ENCODE measurements at regions not wholly inside any gene's neighbourhood (a gene's known extent, or its start where the extent isn't known, plus 50 kb on each side); places are given as distances from the start of the nearest gene placed in this dataset.

GRCh38 chr10:62460393-62460792 is 86.2 kb downstream of the ZNF365 start:
- TF ChIP-seq, protein P1, sequence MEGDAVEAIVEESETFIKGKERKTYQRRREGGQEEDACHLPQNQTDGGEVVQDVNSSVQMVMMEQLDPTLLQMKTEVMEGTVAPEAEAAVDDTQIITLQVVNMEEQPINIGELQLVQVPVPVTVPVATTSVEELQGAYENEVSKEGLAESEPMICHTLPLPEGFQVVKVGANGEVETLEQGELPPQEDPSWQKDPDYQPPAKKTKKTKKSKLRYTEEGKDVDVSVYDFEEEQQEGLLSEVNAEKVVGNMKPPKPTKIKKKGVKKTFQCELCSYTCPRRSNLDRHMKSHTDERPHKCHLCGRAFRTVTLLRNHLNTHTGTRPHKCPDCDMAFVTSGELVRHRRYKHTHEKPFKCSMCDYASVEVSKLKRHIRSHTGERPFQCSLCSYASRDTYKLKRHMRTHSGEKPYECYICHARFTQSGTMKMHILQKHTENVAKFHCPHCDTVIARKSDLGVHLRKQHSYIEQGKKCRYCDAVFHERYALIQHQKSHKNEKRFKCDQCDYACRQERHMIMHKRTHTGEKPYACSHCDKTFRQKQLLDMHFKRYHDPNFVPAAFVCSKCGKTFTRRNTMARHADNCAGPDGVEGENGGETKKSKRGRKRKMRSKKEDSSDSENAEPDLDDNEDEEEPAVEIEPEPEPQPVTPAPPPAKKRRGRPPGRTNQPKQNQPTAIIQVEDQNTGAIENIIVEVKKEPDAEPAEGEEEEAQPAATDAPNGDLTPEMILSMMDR (IDR thresholded peaks at IDR 0.05; ENCODE audit: insufficient read depth, low read length) = no peak
- no peak for DNase-seq (ENCODE audit: low read depth)
- H3K4me3 ChIP-seq (ENCODE audit: low read depth, low read length) = no peak overlapping the region

- TF ChIP-seq, protein P1 (IDR thresholded peaks at IDR 0.05; ENCODE audit: insufficient read depth, low read length) = no peak
- no peak overlapping the region for H3K4me3 ChIP-seq (ENCODE audit: low read depth, low read length)
- no peak for DNase-seq (ENCODE audit: low read depth)
These were observed 87.0 kb downstream of the ZNF365 start for GRCh38 chr10:62461120-62461519.

DNA sequence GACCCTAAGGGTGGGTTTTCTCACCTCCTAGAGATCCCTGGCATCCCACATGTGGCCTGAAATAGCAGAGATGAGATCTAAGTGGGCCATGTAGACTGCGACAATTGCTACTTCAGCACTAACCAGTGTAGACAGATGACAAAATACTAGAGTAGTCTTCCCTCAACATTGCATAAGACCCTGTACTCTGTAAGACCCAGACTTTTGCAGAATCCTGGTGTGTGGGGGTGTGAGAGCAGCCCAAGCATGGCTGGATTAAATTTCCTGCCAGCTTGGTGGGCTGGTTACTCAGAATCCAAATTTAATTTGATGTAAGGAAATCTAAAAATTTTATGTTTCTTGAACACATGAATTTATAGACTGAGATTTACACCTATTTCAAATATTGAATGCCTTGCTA is 88.3 kb downstream of the ZNF365 start:
- TF ChIP-seq, protein P1 (IDR thresholded peaks at IDR 0.05; ENCODE audit: insufficient read depth, low read length) = no peak
- DNase-seq (ENCODE audit: low read depth) = no peak

GRCh38 chr10:62463364-62463763 is 89.2 kb downstream of the ZNF365 start:
- H3K4me3 ChIP-seq (ENCODE audit: low read depth, low read length) = no peak overlapping the region
- TF ChIP-seq, protein P1 (IDR thresholded peaks at IDR 0.05; ENCODE audit: insufficient read depth, low read length) = no peak
- DNase-seq (ENCODE audit: low read depth) = no peak

More for the DNA sequence above, 88.3 kb downstream of the ZNF365 start:
- H3K4me3 ChIP-seq (ENCODE audit: low read depth, low read length) = no peak overlapping the region

- no peak for DNase-seq (ENCODE audit: low read depth)
- TF ChIP-seq, protein P1 (IDR thresholded peaks at IDR 0.05; ENCODE audit: insufficient read depth, low read length) = no peak
- no peak overlapping the region for H3K4me3 ChIP-seq (ENCODE audit: low read depth, low read length)
These were observed 90.1 kb downstream of the ZNF365 start for GRCh38 chr10:62464308-62464707.

- H3K4me3 ChIP-seq (ENCODE audit: low read depth, low read length) = no peak overlapping the region
- no peak for DNase-seq (ENCODE audit: low read depth)
- TF ChIP-seq, protein P1 (IDR thresholded peaks at IDR 0.05; ENCODE audit: insufficient read depth, low read length) = no peak
These were observed 92.4 kb downstream of the ZNF365 start for GRCh38 chr10:62466590-62466989.

- no peak overlapping the region for H3K4me3 ChIP-seq (ENCODE audit: low read depth, low read length)
- TF ChIP-seq, protein P1 (IDR thresholded peaks at IDR 0.05; ENCODE audit: insufficient read depth, low read length) = no peak
- DNase-seq (ENCODE audit: low read depth) = peak; percentile 42
These were observed 93.4 kb downstream of the ZNF365 start for GRCh38 chr10:62467527-62467926.
